ENCODE measurements at regions not wholly inside any gene's neighbourhood (a gene's known extent, or its start where the extent isn't known, plus 50 kb on each side); places are given as distances from the start of the nearest gene placed in this dataset.
"Not testable (repeated sequence)": the region's sequence is repeated elsewhere in the genome, so short reads cannot be mapped to it uniquely, and the experiment has no call there.

DNA sequence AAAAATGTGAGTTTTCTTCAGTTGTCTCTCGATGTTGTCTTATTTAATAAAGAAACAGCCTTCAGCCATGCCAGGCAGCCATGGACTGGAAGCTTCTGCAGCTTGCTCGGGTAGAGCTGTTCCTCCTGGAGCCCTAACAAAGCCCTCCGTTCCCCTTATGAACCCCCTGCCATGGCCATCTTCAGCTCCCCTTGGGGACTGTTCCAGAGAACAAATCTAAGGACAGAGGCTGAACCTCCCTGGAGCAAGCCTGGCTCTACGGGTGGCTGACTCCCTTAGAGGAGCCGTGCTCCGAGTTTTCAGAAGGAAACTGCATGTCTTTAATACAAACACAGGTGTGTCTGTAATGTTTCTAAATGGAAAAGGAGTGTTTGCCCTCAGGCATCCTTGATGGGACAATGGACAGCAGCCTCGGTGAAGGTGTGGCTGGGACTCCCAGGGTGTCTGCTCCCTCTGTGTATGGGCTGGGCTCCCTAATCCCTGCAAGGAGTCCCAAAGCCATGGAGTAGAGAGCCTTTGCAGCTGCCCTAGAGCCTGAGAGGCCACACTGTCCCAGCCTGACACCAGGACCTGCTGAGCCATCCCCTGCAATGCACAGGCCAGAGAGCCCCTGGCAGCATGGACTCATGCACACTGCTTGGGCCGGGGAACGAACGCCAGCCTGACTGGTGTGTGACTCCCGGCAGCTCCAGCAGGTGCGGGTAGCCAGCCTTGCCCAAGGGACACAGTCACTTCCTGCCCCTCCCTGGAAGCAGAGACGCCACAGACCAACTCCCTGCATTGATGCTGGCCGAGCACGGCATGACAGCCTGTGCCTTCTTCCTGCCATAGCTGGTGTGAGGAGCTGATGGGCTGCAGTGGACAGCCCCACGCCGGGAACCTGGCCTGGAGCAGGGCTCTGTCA lies 381.8 kb downstream of the TCERG1L start:
- DNase-seq = no peak

- no peak for DNase-seq
Observed at GRCh38 chr10:130930821-130931220, 380.7 kb downstream of the TCERG1L start.

- DNase-seq = no peak
Observed at GRCh38 chr10:130931256-130931655, 380.3 kb downstream of the TCERG1L start.

GRCh38 chr10:130932326-130933007 lies 379.1 kb downstream of the TCERG1L start:
- no peak for DNase-seq

GRCh38 chr10:130933008-130933390 lies 378.5 kb downstream of the TCERG1L start:
- no peak for DNase-seq

DNA sequence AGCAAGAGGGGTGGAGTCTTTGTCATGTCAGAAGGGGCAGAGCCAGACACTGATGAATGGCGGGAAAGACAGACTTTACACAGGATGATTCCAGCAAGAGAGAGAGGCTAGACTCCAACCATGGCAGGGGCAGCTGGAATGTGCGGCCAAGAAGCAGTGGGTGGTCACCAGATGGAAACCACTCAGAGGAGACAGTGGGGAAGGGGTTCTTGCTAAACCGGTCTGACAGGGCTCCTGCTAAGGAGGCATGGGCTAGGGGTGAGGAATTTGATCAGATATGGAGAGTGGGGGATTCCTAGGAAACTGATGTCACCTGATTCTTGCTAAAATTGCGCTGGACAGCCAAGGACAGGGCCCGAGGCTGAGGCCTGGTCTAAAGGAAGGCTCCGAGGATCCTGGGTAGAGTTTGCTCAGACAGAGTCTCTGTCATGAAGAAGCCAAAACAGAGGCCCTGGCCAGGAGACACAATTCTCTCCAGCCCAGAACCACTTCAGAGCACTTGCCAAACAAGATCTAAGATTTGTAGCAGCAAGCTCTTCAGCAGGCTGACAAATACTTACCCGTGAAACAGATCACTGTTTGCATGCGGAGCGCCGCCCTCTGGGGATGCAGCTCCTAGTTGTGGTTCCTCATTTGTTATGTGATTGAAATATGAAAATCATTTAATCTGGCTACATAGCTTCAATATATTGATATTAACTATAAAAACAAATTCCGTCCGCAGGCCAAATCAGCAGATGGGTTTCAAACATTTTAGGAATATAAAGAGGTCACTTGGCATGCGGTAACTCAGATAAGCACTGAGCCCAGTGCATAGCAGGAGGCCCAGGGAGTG lies 377.0 kb downstream of the TCERG1L start:
- no peak for DNase-seq

- no peak for DNase-seq
Observed at GRCh38 chr10:130935128-130935439, 376.4 kb downstream of the TCERG1L start.

GRCh38 chr10:130935897-130936550 lies 375.5 kb downstream of the TCERG1L start:
- DNase-seq = no peak

- DNase-seq = no peak
Observed at GRCh38 chr10:130936851-130937250, 374.7 kb downstream of the TCERG1L start.

- no peak for DNase-seq
Observed at GRCh38 chr10:130938051-130938450, 373.5 kb downstream of the TCERG1L start.

DNA sequence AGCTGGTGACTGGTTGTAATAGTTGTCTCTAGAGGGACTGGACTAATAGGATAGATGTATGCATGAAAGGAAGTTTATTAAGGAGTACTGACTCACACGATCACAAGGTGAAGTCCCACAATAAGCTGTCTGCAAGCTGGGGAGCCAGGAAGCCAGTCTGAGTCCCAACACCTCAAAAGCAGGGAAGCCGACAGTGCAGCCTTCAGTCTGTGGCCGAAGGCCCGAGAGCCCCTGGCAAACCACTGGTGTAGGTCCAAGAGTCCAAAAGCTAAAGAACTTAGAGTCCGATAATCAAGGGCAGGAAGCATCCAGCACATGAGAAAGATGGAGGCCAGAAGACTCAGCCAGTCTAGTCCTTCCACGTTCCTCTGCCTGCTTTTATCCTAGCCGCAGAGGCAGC lies 372.6 kb downstream of the TCERG1L start:
- not testable (repeated sequence) for DNase-seq

DNA sequence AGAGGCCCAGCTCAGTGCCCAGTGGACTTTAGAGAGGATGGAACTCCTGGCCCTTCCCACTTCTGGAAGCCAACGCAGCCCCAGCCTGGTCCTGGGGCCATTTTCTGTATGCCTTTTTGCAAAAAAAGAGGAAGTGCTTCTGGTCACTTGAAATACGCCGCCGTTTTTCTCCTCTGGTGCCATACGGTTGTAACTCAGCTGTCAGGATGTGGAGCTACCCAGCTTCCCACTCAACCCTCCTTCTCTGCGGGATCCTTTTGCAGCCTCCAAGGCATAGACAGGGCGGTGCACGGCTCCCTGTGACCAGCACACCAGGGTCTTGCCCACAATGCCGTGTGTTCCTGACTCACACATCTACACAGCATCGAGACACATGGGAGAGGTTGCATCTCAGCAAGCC lies 369.6 kb downstream of the TCERG1L start:
- DNase-seq = no peak

GRCh38 chr10:130952086-130952485 lies 359.4 kb downstream of the TCERG1L start:
- no peak for DNase-seq

GRCh38 chr10:130954326-130954905 lies 357.1 kb downstream of the TCERG1L start:
- no peak for DNase-seq

DNA sequence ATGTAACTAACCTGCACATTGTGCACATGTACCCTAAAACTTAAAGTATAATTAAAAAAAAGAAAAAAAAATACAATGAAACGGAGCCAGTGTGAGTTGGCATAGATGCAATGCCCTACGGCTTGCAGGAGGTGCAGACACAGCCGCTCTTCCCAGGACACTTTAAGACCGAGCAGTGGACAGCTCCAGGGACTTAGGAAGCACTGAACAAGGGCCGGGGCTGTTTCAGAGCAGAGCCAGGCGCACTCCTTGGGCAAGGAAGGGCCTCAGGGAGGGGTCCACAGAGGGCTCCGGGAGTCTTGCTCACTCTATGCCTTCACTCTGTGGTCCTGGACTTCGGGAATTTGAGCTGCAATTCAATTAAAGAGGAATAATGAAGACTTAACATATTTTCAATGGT lies 355.3 kb downstream of the TCERG1L start:
- no peak for DNase-seq

GRCh38 chr10:130957423-130957822 lies 354.1 kb downstream of the TCERG1L start:
- no peak for DNase-seq

- DNase-seq = no peak
Observed at GRCh38 chr10:130958003-130958402, 353.5 kb downstream of the TCERG1L start.

DNA sequence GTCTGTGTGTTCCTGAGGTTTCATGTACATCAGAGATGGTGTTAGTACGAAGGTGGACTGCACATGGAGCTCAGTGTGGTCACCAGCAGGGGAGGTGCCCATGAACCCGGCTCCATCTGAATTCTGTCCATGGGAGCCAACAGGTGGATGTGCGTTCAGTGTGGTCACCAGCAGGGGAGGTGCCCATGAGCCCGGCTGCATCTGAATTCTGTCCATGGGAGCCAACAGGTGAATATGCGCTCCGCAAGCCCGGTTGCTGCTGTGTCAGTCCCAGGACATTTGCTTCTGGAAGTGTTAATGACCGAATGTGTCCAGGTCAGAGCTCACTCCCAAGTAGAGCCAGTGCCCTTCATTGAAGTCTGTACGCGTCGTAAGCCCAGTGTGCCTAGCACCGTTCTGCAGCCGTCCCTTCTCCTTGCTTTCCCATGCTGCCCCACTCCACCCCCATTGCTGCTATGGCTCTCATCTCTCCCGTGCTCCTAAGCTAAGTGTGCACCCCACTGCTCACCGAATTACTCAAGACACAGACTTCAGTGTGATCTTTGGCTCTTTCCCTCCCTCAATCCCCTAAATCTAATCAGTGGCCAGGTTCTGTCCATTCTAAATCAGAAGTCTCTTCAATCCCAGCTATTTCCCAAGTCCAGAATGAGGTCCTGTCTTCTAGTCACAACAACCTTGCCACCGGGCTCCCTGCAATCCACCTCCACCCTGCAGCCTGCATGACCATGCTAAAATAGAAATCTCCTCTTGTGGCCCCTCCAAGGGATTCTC lies 352.4 kb downstream of the TCERG1L start:
- no peak for DNase-seq

DNA sequence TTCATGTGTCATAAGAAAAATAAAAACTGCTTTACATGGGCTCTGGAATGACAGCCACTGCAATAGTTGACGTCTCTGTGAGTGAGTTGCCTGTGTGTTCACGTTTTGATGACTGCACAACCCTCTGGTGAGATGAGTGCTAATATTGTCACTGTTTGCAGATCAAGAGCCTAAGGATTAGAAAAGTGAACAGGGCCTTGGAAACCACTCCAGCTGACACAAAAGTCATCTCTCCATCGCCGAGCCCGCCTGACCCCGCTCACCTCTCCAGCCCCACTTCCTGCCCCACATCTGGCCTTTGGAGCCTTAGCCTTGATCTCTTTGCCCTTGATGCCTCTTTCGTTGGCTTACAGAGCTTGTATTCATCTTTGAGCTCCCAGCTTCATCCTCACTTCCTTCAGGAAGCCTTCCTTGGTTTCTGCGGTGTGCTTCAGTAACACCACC lies 351.7 kb downstream of the TCERG1L start:
- no peak for DNase-seq

DNA sequence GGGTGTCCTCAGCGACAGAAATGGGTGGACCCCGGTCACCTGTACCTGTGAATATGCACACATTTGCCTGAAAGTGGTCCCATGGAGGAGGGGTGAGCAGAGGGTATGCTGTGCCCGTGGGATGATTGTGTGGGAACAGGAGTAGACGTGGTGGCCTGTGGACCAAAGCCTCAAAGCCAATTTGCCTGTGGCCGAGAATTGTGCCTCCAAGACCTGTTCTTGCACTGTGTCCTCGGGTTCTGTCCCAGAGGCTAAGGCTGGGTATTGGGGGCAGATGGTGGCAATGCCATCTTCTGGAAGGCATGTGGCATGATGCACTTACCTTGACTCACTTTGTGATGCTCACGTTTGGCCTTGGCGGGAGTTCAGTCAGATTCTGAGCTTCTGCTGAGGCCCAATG lies 351.0 kb downstream of the TCERG1L start:
- DNase-seq = no peak

- no peak for DNase-seq
Observed at GRCh38 chr10:130961506-130962239, 349.8 kb downstream of the TCERG1L start.

Measured in NCI-H1105 treated with DMSO at 0.1 percent for 48 hours (cell line).